ENCODE measurements at regions not wholly inside any gene's neighbourhood (a gene's known extent, or its start where the extent isn't known, plus 50 kb on each side); places are given as distances from the start of the nearest gene placed in this dataset.

DNA sequence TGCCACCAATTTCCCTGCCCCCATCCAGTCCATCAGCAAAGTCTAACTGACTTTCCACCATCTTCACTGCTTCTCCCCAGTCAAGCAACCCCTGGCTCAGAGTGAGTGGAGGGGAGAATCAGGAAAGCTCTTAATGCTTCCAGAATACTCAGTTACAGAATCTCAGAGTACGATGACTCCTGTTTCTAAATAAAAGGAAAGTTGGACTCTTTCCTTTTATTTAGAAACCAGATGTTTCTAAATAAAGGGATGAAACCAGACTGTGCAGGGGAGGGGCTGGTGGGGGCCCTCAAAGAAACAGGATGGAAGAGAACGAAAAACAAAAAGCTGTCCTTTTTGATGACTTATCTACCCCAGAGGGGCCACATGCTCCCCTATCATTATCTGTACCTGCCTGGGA, 85.2 kb upstream of the PPM1J start:
- TF ChIP-seq, protein P1, sequence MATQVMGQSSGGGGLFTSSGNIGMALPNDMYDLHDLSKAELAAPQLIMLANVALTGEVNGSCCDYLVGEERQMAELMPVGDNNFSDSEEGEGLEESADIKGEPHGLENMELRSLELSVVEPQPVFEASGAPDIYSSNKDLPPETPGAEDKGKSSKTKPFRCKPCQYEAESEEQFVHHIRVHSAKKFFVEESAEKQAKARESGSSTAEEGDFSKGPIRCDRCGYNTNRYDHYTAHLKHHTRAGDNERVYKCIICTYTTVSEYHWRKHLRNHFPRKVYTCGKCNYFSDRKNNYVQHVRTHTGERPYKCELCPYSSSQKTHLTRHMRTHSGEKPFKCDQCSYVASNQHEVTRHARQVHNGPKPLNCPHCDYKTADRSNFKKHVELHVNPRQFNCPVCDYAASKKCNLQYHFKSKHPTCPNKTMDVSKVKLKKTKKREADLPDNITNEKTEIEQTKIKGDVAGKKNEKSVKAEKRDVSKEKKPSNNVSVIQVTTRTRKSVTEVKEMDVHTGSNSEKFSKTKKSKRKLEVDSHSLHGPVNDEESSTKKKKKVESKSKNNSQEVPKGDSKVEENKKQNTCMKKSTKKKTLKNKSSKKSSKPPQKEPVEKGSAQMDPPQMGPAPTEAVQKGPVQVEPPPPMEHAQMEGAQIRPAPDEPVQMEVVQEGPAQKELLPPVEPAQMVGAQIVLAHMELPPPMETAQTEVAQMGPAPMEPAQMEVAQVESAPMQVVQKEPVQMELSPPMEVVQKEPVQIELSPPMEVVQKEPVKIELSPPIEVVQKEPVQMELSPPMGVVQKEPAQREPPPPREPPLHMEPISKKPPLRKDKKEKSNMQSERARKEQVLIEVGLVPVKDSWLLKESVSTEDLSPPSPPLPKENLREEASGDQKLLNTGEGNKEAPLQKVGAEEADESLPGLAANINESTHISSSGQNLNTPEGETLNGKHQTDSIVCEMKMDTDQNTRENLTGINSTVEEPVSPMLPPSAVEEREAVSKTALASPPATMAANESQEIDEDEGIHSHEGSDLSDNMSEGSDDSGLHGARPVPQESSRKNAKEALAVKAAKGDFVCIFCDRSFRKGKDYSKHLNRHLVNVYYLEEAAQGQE (IDR thresholded peaks at IDR 0.05; ENCODE audit: insufficient read depth in 1 of 2, low read depth in 2 of 2, low read length in 2 of 2): no peak
- TF ChIP-seq FOXP2 (optimal IDR thresholded peaks at IDR 0.05; ENCODE audit: borderline replicate concordance, extremely low read depth, extremely low read length, insufficient read depth): no peak
- no peak for TF ChIP-seq TAF1 (IDR thresholded peaks at IDR 0.05; ENCODE audit: borderline replicate concordance, insufficient read depth, low read length)
- TF ChIP-seq SIN3A (IDR thresholded peaks at IDR 0.05; ENCODE audit: borderline replicate concordance, insufficient read depth, low read length): no peak
- TF ChIP-seq POLR2AphosphoS5 (IDR thresholded peaks at IDR 0.05; ENCODE audit: low read depth, low read length): no peak

DNA sequence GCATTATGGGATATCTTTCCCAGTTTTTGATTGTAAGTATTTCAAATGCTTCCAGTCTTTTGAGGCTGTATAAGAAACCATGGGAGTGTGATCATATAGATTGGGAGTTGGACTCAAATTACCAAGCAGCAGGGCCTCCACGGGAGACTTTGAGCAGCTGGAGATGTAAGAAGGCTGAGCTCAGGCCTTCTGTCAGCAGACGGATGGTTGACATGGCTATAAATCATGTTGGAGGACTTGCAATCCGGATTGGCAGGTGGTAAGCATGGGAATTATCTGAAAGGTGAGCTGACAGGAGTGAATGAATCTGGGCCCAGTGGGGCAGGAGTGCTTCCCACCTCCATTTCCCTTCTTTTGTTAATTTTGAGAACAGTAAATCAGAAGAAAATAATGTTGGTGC, 83.2 kb upstream of the PPM1J start:
- TF ChIP-seq SIN3A (IDR thresholded peaks at IDR 0.05; ENCODE audit: borderline replicate concordance, insufficient read depth, low read length) (no peak), FOXP2 (optimal IDR thresholded peaks at IDR 0.05; ENCODE audit: borderline replicate concordance, extremely low read depth, extremely low read length, insufficient read depth) (no peak), TAF1 (IDR thresholded peaks at IDR 0.05; ENCODE audit: borderline replicate concordance, insufficient read depth, low read length) (no peak), POLR2AphosphoS5 (IDR thresholded peaks at IDR 0.05; ENCODE audit: low read depth, low read length) (no peak)
- TF ChIP-seq, protein P1 (IDR thresholded peaks at IDR 0.05; ENCODE audit: insufficient read depth in 1 of 2, low read depth in 2 of 2, low read length in 2 of 2): no peak

DNA sequence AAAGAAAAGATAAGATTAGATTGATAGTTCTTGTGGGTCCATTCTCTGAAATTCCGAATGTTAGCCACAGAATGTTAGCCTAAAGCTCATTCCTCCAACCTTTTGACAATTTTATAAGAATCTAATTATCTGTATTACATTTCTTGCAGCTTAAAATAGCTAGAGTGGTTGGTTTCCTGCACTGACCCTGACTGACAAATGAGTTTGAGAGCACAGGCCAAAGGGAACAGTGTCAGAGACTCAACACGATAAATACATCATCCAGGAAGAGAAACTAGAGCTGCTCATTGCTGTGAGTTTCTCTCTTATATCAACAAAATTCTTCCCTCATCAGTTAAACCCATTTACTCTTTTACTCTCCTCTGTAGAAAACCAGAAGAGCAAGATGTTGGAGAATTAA, 82.1 kb upstream of the PPM1J start:
- TF ChIP-seq TAF1 (IDR thresholded peaks at IDR 0.05; ENCODE audit: borderline replicate concordance, insufficient read depth, low read length) (no peak), POLR2AphosphoS5 (IDR thresholded peaks at IDR 0.05; ENCODE audit: low read depth, low read length) (no peak), FOXP2 (optimal IDR thresholded peaks at IDR 0.05; ENCODE audit: borderline replicate concordance, extremely low read depth, extremely low read length, insufficient read depth) (no peak), SIN3A (IDR thresholded peaks at IDR 0.05; ENCODE audit: borderline replicate concordance, insufficient read depth, low read length) (no peak)
- TF ChIP-seq, protein P1 (IDR thresholded peaks at IDR 0.05; ENCODE audit: insufficient read depth in 1 of 2, low read depth in 2 of 2, low read length in 2 of 2): no peak

DNA sequence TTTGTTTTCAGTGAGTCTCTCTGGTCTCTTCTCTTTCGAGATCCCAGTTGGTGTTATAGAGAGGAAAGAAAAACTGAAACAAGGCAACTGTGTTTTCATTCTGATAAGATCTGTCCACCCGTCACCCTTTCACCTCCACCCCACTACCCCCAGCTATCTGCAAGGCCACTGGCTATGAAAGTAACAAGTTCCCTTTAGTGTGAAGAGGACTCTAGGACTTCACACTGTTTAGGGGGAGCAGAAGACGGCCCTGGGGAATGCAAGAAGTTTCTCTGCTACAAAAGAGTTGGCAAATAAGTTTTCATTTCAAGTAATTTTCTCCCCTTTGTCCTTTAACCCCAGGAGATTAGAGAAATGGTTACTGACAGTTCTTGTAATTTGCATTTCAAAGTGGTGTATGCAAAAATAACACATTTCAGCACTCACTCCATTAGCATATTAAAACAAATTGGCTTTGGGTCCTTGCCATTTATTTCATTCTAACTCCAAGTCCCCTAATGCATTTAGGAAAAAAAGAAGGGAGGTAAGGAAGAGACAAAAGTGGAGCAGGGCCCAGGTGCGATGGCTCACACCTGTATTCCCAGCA, 79.6 kb upstream of the PPM1J start:
- TF ChIP-seq TAF1 (IDR thresholded peaks at IDR 0.05; ENCODE audit: borderline replicate concordance, insufficient read depth, low read length) (no peak), SIN3A (IDR thresholded peaks at IDR 0.05; ENCODE audit: borderline replicate concordance, insufficient read depth, low read length) (no peak), POLR2AphosphoS5 (IDR thresholded peaks at IDR 0.05; ENCODE audit: low read depth, low read length) (no peak), FOXP2 (optimal IDR thresholded peaks at IDR 0.05; ENCODE audit: borderline replicate concordance, extremely low read depth, extremely low read length, insufficient read depth) (no peak)
- TF ChIP-seq, protein P1 (IDR thresholded peaks at IDR 0.05; ENCODE audit: insufficient read depth in 1 of 2, low read depth in 2 of 2, low read length in 2 of 2): no peak
